AG04450 (cell line): ENCODE measurements at regions not wholly inside any gene's neighbourhood (a gene's known extent, or its start where the extent isn't known, plus 50 kb on each side); places are given as distances from the start of the nearest gene placed in this dataset.

Source experiments
- CTCF ChIA-PET: fragments of 300-600, 350-600 bp; formaldehyde crosslinking; extraction: SDS; loops from one replicate; lab custom pipeline; 2022; ENCODE audit warnings: antibody characterized with exemption, inconsistent platforms; lab: Charles Lee
- POLR2A ChIA-PET: fragments of 350-600 bp; formaldehyde crosslinking; extraction: SDS; loops from one replicate; lab custom pipeline; 2021; ENCODE audit warnings: antibody characterized with exemption, inconsistent platforms; lab: Yijun Ruan, JAX
- DNase-seq: peaks from one replicate; pipeline ENCODE4 v3.0.0-alpha.2; 2011; ENCODE audit warnings: low read depth, low spot score
- H3K27ac ChIP-seq: one replicate; pipeline ENCODE4 v1.5.1; 2012; ENCODE audit warnings: low read depth, low read length, control low read depth
- H3K27me3 ChIP-seq: one replicate; pipeline ENCODE4 v1.6.0; 2012; ENCODE audit warnings: low read length; ENCODE audit not compliant: control insufficient read depth, insufficient read depth
- H3K4me3 ChIP-seq: 2 replicates; pipeline ENCODE4 v1.5.1; 2011; ENCODE audit warnings: mild to moderate bottlenecking, low read depth, low read length, control low read depth
- H3K9me3 ChIP-seq: 2 replicates; pipeline ENCODE4 v1.5.1; 2012; ENCODE audit warnings: low read length; ENCODE audit not compliant: control insufficient read depth, insufficient read depth
- TF ChIP-seq, protein P1 (sequence below): IDR thresholded peaks from 2 replicates; pipeline ENCODE4 v1.5.1; 2011; ENCODE audit warnings: low read depth, low read length, control low read depth, inconsistent platforms

DNA sequence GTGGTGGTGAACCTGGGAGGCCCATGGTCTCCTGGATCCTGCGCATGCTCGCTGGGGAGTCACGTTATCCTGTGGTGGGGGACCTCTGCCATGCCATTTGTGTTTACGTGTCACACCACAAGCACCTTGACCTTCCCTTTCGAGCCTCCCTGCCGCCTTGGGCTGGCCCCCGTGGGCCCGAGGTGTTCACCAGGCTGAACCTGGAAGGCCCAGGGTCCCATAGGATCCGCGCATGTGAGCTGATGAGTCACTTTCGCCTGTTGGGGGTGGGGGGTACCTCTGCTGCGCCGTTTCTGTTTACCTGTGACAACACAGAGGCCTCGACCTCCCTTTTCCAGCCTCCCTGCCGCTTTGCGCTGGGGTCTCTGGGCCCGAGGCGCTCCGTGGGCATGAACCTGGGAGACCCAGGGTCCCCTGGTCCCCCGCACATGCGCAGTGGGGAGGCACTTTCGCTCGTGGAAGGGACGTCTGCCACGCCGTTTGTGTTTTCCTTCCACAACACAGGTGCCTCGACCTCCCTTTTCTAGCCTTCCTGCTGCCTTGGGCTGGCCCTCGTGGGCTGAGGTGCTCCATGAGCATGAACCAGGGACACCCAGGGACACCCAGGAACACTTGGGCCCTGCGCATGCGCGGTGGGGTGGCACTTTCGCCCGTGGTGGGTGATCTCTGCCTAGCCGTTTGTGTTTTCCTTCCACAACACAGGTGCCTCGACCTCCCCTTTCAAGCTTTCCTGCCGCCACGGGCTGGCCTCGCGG, 334.1 kb downstream of the ALG10 start:
- H3K27ac ChIP-seq, result no peak overlapping the region
- ChIA-PET CTCF (no interaction called here), POLR2A (no interaction called here)
- H3K27me3 ChIP-seq, result no peaks in the 10 kb centered on the region
- H3K4me3 ChIP-seq, result no peak overlapping the region
- H3K9me3 ChIP-seq, result peaks cover 100% of the 10 kb centered on the region
- DNase-seq, result no peak
- TF ChIP-seq, protein P1, sequence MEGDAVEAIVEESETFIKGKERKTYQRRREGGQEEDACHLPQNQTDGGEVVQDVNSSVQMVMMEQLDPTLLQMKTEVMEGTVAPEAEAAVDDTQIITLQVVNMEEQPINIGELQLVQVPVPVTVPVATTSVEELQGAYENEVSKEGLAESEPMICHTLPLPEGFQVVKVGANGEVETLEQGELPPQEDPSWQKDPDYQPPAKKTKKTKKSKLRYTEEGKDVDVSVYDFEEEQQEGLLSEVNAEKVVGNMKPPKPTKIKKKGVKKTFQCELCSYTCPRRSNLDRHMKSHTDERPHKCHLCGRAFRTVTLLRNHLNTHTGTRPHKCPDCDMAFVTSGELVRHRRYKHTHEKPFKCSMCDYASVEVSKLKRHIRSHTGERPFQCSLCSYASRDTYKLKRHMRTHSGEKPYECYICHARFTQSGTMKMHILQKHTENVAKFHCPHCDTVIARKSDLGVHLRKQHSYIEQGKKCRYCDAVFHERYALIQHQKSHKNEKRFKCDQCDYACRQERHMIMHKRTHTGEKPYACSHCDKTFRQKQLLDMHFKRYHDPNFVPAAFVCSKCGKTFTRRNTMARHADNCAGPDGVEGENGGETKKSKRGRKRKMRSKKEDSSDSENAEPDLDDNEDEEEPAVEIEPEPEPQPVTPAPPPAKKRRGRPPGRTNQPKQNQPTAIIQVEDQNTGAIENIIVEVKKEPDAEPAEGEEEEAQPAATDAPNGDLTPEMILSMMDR, result no peak

DNA sequence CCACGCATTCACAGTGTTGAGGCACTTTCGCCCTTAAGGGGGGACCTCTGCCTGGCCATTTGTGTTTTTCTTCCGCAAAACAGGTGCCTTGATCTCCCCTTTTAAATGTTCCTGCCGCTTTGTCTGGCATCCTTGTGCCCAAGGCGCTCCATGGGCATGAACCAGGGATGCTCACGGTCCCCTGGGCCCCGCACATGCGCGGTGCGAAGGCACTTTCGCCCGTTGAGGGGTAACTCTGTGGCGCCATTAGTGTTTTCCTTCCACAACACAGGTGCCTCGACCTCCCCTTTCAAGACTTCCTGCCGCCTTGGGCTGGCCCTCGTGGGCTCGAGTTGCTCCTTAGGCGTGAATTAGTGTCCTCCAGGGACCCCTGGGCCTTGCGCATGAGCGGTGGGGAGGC, 335.5 kb downstream of the ALG10 start:
- ChIA-PET CTCF (no interaction called here), POLR2A (no interaction called here)
- TF ChIP-seq, protein P1, result no peak
- Histone ChIP-seq H3K27ac (no peak overlapping the region), H3K27me3 (no peaks in the 10 kb centered on the region), H3K4me3 (no peak overlapping the region), H3K9me3 (peaks cover 100% of the 10 kb centered on the region)
- DNase-seq, result no peak

DNA sequence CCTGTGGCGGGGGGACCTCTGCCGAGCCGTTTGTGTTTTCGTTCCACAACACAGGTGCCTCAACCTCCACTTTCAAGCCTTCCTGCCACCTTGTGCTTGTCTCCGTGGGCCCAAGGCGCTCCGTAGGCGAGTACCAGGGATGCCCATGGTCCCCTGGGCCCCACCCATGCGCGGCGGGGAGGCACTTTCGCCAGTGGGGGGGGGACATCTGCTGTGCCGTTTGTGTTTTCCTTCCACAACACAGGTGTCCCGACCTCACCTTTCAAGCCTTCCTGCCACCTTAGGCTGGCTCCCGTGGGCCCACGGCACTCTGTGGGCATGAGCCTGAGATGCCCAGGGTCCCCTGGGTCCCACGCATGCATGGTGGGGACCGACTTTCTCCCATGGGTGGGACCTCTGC, 335.9 kb downstream of the ALG10 start:
- H3K27ac ChIP-seq, result no peak overlapping the region
- no peak for DNase-seq
- peaks cover 100% of the 10 kb centered on the region for H3K9me3 ChIP-seq
- CTCF ChIA-PET, result no interaction called here
- H3K4me3 ChIP-seq, result no peak overlapping the region
- no peaks in the 10 kb centered on the region for H3K27me3 ChIP-seq
- POLR2A ChIA-PET, result no interaction called here
- TF ChIP-seq, protein P1, result no peak

DNA sequence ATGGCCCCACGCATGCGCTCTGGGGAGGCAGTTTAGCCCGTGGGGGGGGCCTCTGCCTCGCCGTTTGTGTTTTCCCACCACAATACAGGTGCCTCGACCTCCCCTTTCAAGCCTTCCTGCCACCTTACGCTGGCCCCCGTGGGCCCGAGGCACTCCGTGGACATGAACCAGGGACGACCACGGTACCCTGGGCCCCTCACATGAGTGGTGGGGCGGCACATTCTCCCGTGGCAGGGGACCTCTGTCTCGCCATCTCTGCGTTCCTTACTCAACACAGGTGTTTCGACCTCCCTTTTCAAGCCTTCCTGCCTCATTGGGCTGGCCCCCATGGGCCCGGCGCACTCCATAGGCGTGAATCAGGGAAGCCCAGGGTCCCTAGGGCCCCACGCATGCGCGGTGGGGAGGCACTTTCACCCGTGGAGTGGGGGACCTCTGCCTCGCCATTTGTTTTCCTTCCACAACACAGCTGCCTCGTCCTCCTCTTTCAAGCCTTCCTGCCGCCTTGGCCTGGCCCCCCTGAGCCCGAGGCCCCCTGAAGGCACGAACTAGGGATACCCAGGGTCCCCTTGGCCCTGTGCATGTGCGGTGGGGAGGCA, 339.5 kb downstream of the ALG10 start:
- ChIA-PET POLR2A (no interaction called here), CTCF (no interaction called here)

More for the DNA sequence above, 339.5 kb downstream of the ALG10 start:
- Histone ChIP-seq H3K9me3 (peaks cover 100% of the 10 kb centered on the region), H3K4me3 (no peak overlapping the region), H3K27ac (no peak overlapping the region), H3K27me3 (no peaks in the 10 kb centered on the region)
- DNase-seq, result no peak
- TF ChIP-seq, protein P1, result no peak
